ENCODE measurements at regions not wholly inside any gene's neighbourhood (a gene's known extent, or its start where the extent isn't known, plus 50 kb on each side); places are given as distances from the start of the nearest gene placed in this dataset.

DNA sequence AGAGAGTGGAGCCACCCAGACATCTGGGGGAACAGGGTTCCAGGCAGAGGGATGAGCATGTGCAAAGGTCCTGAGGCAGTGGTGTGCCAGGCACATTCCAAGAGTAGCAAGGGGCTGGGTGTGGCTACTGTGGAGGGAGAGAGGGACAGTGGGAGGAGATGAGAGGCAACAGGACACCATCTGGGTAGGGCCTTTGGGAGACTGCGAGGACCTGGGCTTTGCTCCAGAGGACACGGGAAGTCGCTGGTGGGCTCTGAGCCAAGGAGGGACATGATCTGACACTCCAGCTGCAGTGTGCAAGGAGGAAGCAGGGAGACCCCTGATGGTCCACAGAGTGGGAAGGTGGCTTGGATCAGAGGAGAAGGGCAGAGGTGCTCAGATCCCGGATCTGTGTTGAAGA lies 56.7 kb upstream of the MED9 start:
- 35 to 43% methylated on average over 4 of the region's 4 CpGs for WGBS, 2 donors
- intact Hi-C loops (cut with DNase I; ENCODE audit: low total_unique reads) = loop anchor here (10.0 kb wide), 1 partner anchor 55 kb away; no protein-coding TSS in a partner anchor
- TF ChIP-seq POLR2A (IDR thresholded peaks at IDR 0.05) = no peak
- TF ChIP-seq, protein P1, sequence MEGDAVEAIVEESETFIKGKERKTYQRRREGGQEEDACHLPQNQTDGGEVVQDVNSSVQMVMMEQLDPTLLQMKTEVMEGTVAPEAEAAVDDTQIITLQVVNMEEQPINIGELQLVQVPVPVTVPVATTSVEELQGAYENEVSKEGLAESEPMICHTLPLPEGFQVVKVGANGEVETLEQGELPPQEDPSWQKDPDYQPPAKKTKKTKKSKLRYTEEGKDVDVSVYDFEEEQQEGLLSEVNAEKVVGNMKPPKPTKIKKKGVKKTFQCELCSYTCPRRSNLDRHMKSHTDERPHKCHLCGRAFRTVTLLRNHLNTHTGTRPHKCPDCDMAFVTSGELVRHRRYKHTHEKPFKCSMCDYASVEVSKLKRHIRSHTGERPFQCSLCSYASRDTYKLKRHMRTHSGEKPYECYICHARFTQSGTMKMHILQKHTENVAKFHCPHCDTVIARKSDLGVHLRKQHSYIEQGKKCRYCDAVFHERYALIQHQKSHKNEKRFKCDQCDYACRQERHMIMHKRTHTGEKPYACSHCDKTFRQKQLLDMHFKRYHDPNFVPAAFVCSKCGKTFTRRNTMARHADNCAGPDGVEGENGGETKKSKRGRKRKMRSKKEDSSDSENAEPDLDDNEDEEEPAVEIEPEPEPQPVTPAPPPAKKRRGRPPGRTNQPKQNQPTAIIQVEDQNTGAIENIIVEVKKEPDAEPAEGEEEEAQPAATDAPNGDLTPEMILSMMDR (IDR thresholded peaks at IDR 0.05) = no peak
- peak in 1 of 2 donors; percentile 92 for DNase-seq (ENCODE audit: low spot score in 2 of 2)
- no peak overlapping the region for H3K4me3 ChIP-seq (ENCODE audit: low read depth, poor library complexity, severe bottlenecking)

DNA sequence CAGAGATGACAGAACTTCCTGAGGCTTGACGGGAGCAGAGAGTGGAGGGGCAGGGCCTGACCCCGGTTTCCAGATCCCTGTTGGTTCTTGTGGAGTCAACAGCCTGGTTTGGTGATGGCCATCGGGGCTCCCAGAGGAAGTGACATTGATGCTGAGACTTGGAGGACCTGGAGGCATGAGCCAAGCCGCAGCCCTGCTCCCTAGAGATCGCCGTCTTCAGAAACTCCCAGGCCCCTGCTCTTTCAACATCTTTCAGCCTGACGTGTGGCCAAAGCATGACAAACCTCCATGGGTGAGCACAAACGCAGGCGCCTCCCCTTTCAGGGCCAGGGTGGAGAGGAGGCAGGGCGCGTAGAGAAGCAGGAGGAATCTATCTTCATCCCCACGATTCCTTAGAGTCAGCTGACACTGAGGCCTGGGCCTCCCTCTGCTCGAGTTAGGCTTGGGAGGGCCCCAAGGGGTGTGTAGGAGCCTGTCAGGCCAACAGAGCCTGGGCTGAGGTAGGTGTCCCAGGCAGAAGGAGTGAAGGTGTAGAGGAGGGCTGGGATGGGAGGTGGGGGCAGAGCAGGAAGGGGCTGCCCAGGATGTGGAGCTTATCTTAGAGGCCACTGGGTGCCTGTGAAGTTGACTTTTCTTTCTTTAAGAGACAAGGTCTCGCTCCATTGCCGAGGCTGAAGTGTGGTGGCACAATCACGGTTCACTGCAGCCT lies 56.1 kb upstream of the MED9 start:
- no peak overlapping the region for H3K4me3 ChIP-seq (ENCODE audit: low read depth, poor library complexity, severe bottlenecking)
- DNase-seq (ENCODE audit: low spot score in 2 of 2) = peak; percentile 84 to 97
- intact Hi-C loops (cut with DNase I; ENCODE audit: low total_unique reads) = loop anchor here (10.0 kb wide), 1 partner anchor 56 kb away; no protein-coding TSS in a partner anchor
- 70% methylated on average over 16 of the region's 16 CpGs for WGBS, 2 donors
- no peak for TF ChIP-seq POLR2A (IDR thresholded peaks at IDR 0.05)
- TF ChIP-seq, protein P1 (IDR thresholded peaks at IDR 0.05) = no peak

DNA sequence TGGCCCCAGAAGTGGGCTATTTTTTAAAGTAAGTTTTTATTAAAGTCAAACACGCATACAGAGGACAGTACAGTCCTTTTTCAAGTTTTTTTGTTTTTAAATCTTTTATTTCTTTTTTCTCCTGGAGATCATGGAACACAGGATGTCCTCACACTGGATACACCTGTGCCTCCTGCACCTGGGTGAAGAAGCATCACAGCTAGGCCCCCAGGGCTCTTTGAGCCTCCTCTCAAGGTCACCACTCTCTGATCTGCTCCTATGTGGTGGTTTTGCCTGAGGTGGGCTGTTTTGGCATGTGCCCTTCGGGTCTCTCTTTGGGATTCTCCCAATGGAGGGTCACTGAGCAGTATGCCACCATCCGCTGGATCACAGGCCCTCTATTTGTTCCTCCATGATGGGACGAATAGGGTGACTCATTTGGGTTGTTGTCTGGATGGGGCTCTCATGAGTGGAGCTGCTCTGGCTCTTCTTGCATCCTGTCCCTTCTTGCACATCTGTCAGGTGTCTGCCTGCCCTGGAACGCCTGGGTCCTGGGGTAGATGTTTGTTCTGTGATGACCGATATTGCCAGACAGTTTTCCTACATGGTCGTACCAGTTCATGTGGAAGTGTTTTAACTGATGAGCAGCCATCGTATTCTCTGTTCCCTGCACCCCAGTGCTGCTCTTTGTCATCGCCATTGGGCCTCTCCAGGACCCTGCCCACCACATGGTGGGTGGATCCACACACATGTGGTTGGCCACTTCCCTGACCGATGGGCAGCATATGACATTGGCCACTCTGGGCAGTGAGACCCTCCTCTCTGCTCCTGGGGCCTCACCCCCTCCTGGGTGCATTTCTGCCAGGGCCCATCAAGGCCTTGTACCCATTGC lies 55.2 kb upstream of the MED9 start:
- 92 to 93% methylated on average over 10 of the region's 10 CpGs for WGBS, 2 donors
- TF ChIP-seq, protein P1 (IDR thresholded peaks at IDR 0.05) = no peak
- TF ChIP-seq POLR2A (IDR thresholded peaks at IDR 0.05) = no peak
- H3K4me3 ChIP-seq (ENCODE audit: low read depth, poor library complexity, severe bottlenecking) = no peak overlapping the region
- DNase-seq (ENCODE audit: low spot score in 2 of 2) = peak in 1 of 2 donors; percentile 71
- intact Hi-C loops (cut with DNase I; ENCODE audit: low total_unique reads) = loop anchor here (10.0 kb wide), 1 partner anchor 57 kb away; no protein-coding TSS in a partner anchor

DNA sequence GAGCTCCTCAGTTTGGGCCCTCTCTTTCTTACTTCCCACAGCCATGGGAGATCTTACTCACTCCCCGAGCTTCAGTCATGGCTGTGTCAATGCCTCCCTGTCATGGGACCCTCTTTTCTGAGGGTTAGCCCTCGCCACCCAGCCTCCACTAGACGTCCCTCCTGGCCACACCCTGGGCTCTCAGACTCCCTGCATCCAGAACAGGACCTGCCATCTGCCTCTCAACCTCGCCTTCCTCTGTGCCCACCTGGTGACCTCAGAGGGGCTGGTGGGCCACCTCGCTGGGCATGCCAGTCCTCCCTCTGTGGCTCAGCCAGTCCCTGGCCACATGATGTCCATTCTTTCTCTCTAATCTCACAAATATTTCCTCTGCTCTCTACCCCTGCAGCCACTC lies 54.6 kb upstream of the MED9 start:
- H3K4me3 ChIP-seq (ENCODE audit: low read depth, poor library complexity, severe bottlenecking) = no peak overlapping the region
- TF ChIP-seq, protein P1 (IDR thresholded peaks at IDR 0.05) = no peak
- no peak for TF ChIP-seq POLR2A (IDR thresholded peaks at IDR 0.05)
- WGBS, 2 donors = 87 to 95% methylated on average over 5 of the region's 5 CpGs
- intact Hi-C loops (cut with DNase I; ENCODE audit: low total_unique reads) = loop anchor here (10.0 kb wide), 1 partner anchor 57 kb away; no protein-coding TSS in a partner anchor
- DNase-seq (ENCODE audit: low spot score in 2 of 2) = no peak

DNA sequence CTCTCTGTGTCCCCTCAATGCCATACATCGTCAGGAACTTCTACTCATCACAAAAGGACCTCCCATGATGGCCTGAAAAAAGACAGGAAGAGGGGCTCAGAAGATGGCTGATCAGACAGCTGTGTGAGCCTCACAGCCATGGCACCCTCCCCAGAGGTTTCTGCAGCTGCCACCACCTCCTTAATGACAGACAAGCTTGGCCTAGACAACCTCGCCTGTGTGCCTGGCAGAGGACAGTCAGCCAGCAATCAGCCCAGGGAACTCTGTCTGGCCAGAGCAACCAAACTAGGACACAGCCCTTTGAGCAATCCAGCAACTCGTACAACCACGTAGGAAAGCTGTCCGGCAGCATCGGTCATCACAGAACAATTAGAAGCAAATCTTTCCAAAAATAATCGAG lies 54.2 kb upstream of the MED9 start:
- 88 to 90% methylated on average over 7 of the region's 7 CpGs for WGBS, 2 donors

More for the DNA sequence above, 54.2 kb upstream of the MED9 start:
- intact Hi-C loops (cut with DNase I; ENCODE audit: low total_unique reads) = loop anchor here (10.0 kb wide), 1 partner anchor 58 kb away; no protein-coding TSS in a partner anchor
- H3K4me3 ChIP-seq (ENCODE audit: low read depth, poor library complexity, severe bottlenecking) = no peak overlapping the region
- peak in 1 of 2 donors; percentile 74 for DNase-seq (ENCODE audit: low spot score in 2 of 2)
- TF ChIP-seq, protein P1 (IDR thresholded peaks at IDR 0.05) = no peak
- no peak for TF ChIP-seq POLR2A (IDR thresholded peaks at IDR 0.05)

Measured in lower leg skin (tissue), 4 donors.